ENCODE measurements at regions not wholly inside any gene's neighbourhood (a gene's known extent, or its start where the extent isn't known, plus 50 kb on each side); places are given as distances from the start of the nearest gene placed in this dataset.

DNA sequence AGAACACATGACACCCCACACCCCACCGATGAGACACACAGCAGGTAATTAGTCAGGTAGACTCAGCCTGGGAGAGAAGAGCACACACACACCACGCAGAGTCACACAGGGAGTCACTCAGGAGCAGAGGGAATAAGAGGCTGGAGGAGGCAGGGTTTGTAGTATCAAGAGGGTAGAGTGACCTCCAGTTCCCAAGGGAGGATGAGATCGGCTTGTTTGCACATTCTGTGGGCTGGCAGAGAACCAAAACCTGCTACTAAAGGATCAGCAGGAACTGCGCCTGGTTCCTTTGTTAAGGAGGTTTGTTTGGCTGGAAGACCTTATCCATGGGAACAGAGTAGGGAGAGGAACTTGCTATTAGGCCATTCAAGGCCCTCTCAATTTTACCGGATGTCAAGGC is 281.4 kb upstream of the SLCO3A1 start:
- no peak for DNase-seq
- CTCF ChIA-PET (ENCODE audit: partially characterized antibody), result no interaction called here
- Histone ChIP-seq H3K4me1 (ENCODE audit: insufficient read depth, low read length) (no peaks in the 10 kb centered on the region), H3K27me3 (ENCODE audit: insufficient read depth, low read length) (no peaks in the 10 kb centered on the region), H3K27ac (ENCODE audit: low read depth, low read length) (no peak overlapping the region), H3K9me3 (ENCODE audit: control insufficient read depth in 1 of 2, low read length in 2 of 2) (no peaks in the 10 kb centered on the region), H3K36me3 (ENCODE audit: insufficient read depth, low read length) (no peaks in the 10 kb centered on the region), H3K4me3 (ENCODE audit: low read length in 2 of 2) (no peak overlapping the region)
- Mint-ChIP-seq H3K27me3 (peaks cover 0 to 5% of the 10 kb centered on the region in 2 donors), H3K4me1 (no peaks in the 10 kb centered on the region), H3K36me3 (no peaks in the 10 kb centered on the region), H3K4me3 (no peak overlapping the region), H3K27ac (no peak overlapping the region), H3K9me3 (peaks cover 0 to 3% (median 0%) of the 10 kb centered on the region in 8 donors)
- intact Hi-C loops (cut with micrococcal nuclease), result no loop called here
- POLR2A ChIA-PET (ENCODE audit: partially characterized antibody), result no interaction called here

DNA sequence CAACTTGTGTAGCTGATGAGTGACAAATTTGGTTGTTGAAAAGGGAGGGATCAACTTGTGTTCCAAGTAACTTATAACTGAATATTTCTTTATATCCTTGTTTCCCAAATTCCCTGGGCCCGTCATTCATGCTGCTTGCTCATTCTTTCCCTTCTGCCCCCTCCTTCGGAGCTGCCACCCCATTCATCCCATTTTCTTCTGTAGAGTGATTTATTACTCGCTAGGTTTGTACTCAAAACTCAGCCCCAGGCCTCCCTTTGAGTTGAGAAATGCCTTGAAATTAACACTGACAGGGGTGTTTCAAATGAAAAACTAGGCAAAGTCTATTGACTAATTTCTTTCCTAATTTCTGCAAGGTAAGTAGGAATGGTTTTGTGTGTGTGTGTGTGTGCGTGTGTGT is 277.4 kb upstream of the SLCO3A1 start:
- H3K4me1 Mint-ChIP-seq, result no peaks in the 10 kb centered on the region
- H3K36me3 Mint-ChIP-seq, result no peaks in the 10 kb centered on the region
- peaks cover 0 to 7% (median 0%) of the 10 kb centered on the region in 8 donors for H3K9me3 Mint-ChIP-seq
- Histone ChIP-seq H3K9me3 (ENCODE audit: control insufficient read depth in 1 of 2, low read length in 2 of 2) (no peaks in the 10 kb centered on the region), H3K4me3 (ENCODE audit: low read length in 2 of 2) (no peak overlapping the region), H3K27me3 (ENCODE audit: insufficient read depth, low read length) (no peaks in the 10 kb centered on the region), H3K36me3 (ENCODE audit: insufficient read depth, low read length) (no peaks in the 10 kb centered on the region), H3K27ac (ENCODE audit: low read depth, low read length) (no peak overlapping the region), H3K4me1 (ENCODE audit: insufficient read depth, low read length) (no peaks in the 10 kb centered on the region)
- no peak overlapping the region for H3K27ac Mint-ChIP-seq
- ChIA-PET POLR2A (ENCODE audit: partially characterized antibody) (no interaction called here), CTCF (ENCODE audit: partially characterized antibody) (no interaction called here)
- no peak for DNase-seq
- intact Hi-C loops (cut with micrococcal nuclease), result no loop called here
- no peak overlapping the region for H3K4me3 Mint-ChIP-seq
- H3K27me3 Mint-ChIP-seq, result no peaks in the 10 kb centered on the region

DNA sequence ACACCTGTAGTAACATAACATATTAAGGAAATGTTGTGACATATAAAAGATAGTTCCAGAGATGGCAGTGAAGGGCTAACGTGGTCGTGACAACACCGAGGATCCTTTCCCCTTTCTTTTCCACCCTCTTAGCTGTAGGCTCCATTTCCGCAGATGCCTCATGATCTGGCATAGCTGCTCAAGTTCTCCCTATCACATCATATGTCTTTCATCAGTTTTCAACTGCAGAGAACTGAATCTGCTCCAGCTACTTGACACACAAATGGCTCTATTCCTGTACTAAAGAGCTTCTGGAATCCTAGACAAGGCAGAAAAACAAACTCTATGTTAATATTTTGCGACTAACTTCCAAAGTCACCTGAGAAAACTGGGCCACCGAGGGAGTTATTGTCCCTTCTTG is 275.0 kb upstream of the SLCO3A1 start:
- intact Hi-C loops (cut with micrococcal nuclease), result no loop called here
- peaks cover 0 to 2% of the 10 kb centered on the region in 2 donors for H3K27me3 Mint-ChIP-seq
- ChIA-PET POLR2A (ENCODE audit: partially characterized antibody) (no interaction called here), CTCF (ENCODE audit: partially characterized antibody) (interaction anchor here (1.1 kb wide), 1 partner anchor 126 kb away, joined by 3 read pairs; no protein-coding TSS in a partner anchor)
- H3K4me3 Mint-ChIP-seq, result no peak overlapping the region
- no peaks in the 10 kb centered on the region for H3K36me3 Mint-ChIP-seq
- H3K27ac ChIP-seq (ENCODE audit: low read depth, low read length), result no peak overlapping the region
- peaks cover 0 to 7% (median 0%) of the 10 kb centered on the region in 8 donors for H3K9me3 Mint-ChIP-seq
- DNase-seq, result no peak
- no peaks in the 10 kb centered on the region for H3K9me3 ChIP-seq (ENCODE audit: control insufficient read depth in 1 of 2, low read length in 2 of 2)
- no peak overlapping the region for H3K27ac Mint-ChIP-seq
- H3K4me3 ChIP-seq (ENCODE audit: low read length in 2 of 2), result no peak overlapping the region
- H3K36me3 ChIP-seq (ENCODE audit: insufficient read depth, low read length), result no peaks in the 10 kb centered on the region
- H3K27me3 ChIP-seq (ENCODE audit: insufficient read depth, low read length), result no peaks in the 10 kb centered on the region
- H3K4me1 Mint-ChIP-seq, result no peaks in the 10 kb centered on the region
- H3K4me1 ChIP-seq (ENCODE audit: insufficient read depth, low read length), result no peaks in the 10 kb centered on the region

DNA sequence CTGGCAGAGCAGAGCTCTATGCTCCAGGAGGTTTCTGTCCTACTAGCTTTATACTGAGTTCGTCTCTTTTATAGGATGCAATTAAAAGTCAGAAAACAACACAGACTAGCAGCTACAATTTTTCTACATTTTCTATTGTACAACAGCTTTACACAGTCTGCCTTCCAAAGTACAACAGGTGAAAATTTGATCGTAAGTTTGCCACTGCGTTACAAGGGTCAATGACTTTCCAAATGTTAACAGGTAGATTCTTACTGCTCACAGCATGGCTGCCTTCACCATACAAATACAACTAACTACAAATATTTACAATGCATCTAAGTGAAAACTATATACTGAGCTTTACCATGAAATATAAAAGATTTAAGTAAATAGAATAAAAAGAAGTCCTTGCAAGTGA is 268.6 kb upstream of the SLCO3A1 start:
- no peak for DNase-seq
- no peak overlapping the region for H3K27ac Mint-ChIP-seq
- H3K9me3 Mint-ChIP-seq, result peaks cover 0 to 12% (median 0%) of the 10 kb centered on the region in 8 donors
- H3K4me1 Mint-ChIP-seq, result no peaks in the 10 kb centered on the region
- H3K9me3 ChIP-seq (ENCODE audit: control insufficient read depth in 1 of 2, low read length in 2 of 2), result no peaks in the 10 kb centered on the region
- ChIA-PET CTCF (ENCODE audit: partially characterized antibody) (no interaction called here), POLR2A (ENCODE audit: partially characterized antibody) (no interaction called here)
- peaks cover 2 to 6% of the 10 kb centered on the region in 2 donors for H3K27me3 Mint-ChIP-seq
- H3K4me3 ChIP-seq (ENCODE audit: low read length in 2 of 2), result no peak overlapping the region
- no peaks in the 10 kb centered on the region for H3K27me3 ChIP-seq (ENCODE audit: insufficient read depth, low read length)
- no peaks in the 10 kb centered on the region for H3K36me3 ChIP-seq (ENCODE audit: insufficient read depth, low read length)
- H3K27ac ChIP-seq (ENCODE audit: low read depth, low read length), result no peak overlapping the region
- no peaks in the 10 kb centered on the region for H3K36me3 Mint-ChIP-seq
- H3K4me3 Mint-ChIP-seq, result no peak overlapping the region
- intact Hi-C loops (cut with micrococcal nuclease), result no loop called here
- H3K4me1 ChIP-seq (ENCODE audit: insufficient read depth, low read length), result no peaks in the 10 kb centered on the region

DNA sequence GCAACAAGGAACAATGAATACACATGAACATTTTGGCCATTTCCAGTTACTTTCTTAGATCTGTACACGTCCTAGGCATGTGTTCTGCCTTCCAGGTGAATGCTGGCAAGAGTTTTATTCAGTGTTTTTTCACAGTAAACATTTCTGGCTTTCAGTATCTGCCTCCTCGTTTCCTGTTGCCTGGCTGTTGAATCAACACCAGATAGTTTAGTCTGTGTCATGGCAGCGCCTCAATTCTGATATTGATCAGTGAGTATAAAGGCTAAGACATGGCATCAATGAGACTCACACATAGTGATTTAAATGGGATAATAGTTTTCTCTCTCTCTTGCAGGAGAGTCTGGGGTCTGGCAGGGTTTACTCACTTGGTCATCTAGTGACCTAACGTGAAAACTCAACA is 266.9 kb upstream of the SLCO3A1 start:
- CTCF ChIA-PET (ENCODE audit: partially characterized antibody), result interaction anchor here (1.4 kb wide), 1 partner anchor 286 kb away, joined by 3 read pairs; no protein-coding TSS in a partner anchor
- H3K9me3 ChIP-seq (ENCODE audit: control insufficient read depth in 1 of 2, low read length in 2 of 2), result no peaks in the 10 kb centered on the region
- Mint-ChIP-seq H3K27ac (no peak overlapping the region), H3K4me3 (no peak overlapping the region), H3K4me1 (no peaks in the 10 kb centered on the region), H3K27me3 (peaks cover 2 to 6% of the 10 kb centered on the region in 2 donors), H3K36me3 (no peaks in the 10 kb centered on the region), H3K9me3 (peaks cover 0 to 5% (median 0%) of the 10 kb centered on the region in 8 donors)
- no peak overlapping the region for H3K4me3 ChIP-seq (ENCODE audit: low read length in 2 of 2)
- H3K27me3 ChIP-seq (ENCODE audit: insufficient read depth, low read length), result no peaks in the 10 kb centered on the region
- no peaks in the 10 kb centered on the region for H3K36me3 ChIP-seq (ENCODE audit: insufficient read depth, low read length)
- intact Hi-C loops (cut with micrococcal nuclease), result no loop called here
- no peaks in the 10 kb centered on the region for H3K4me1 ChIP-seq (ENCODE audit: insufficient read depth, low read length)
- POLR2A ChIA-PET (ENCODE audit: partially characterized antibody), result no interaction called here
- no peak for DNase-seq
- H3K27ac ChIP-seq (ENCODE audit: low read depth, low read length), result no peak overlapping the region

DNA sequence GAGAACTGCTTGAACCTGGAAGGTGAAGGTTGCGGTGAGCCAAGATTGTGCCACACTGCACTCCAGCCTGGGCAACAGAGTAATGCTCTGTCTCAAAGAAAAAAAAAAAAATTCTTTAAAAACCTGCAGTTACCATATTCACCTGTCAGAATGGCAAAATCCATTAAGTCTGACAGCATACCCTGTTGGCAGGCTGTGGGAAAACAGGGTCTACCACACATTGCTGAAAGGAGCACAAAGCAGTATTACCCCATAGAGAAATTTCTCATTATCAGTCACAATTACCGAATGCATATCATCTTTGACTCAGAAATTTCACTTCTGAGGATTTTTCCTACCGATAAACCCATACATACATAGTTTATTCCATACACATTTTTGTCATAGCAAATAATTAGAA is 264.1 kb upstream of the SLCO3A1 start:
- H3K27me3 Mint-ChIP-seq, result peaks cover 0 to 5% of the 10 kb centered on the region in 2 donors
- CTCF ChIA-PET (ENCODE audit: partially characterized antibody), result no interaction called here
- POLR2A ChIA-PET (ENCODE audit: partially characterized antibody), result no interaction called here
- H3K36me3 Mint-ChIP-seq, result no peaks in the 10 kb centered on the region
- no peaks in the 10 kb centered on the region for H3K4me1 ChIP-seq (ENCODE audit: insufficient read depth, low read length)
- H3K9me3 Mint-ChIP-seq, result peaks cover 0 to 5% (median 0%) of the 10 kb centered on the region in 8 donors
- no peaks in the 10 kb centered on the region for H3K9me3 ChIP-seq (ENCODE audit: control insufficient read depth in 1 of 2, low read length in 2 of 2)
- no peak overlapping the region for H3K27ac ChIP-seq (ENCODE audit: low read depth, low read length)
- intact Hi-C loops (cut with micrococcal nuclease), result loop anchor here (1.0 kb wide), 1 partner anchor 286 kb away; no protein-coding TSS in a partner anchor
- DNase-seq, result no peak
- peaks cover 5% of the 10 kb centered on the region for H3K27me3 ChIP-seq (ENCODE audit: insufficient read depth, low read length)
- H3K27ac Mint-ChIP-seq, result no peak overlapping the region
- no peak overlapping the region for H3K4me3 ChIP-seq (ENCODE audit: low read length in 2 of 2)
- H3K36me3 ChIP-seq (ENCODE audit: insufficient read depth, low read length), result no peaks in the 10 kb centered on the region
- no peaks in the 10 kb centered on the region for H3K4me1 Mint-ChIP-seq
- no peak overlapping the region for H3K4me3 Mint-ChIP-seq

DNA sequence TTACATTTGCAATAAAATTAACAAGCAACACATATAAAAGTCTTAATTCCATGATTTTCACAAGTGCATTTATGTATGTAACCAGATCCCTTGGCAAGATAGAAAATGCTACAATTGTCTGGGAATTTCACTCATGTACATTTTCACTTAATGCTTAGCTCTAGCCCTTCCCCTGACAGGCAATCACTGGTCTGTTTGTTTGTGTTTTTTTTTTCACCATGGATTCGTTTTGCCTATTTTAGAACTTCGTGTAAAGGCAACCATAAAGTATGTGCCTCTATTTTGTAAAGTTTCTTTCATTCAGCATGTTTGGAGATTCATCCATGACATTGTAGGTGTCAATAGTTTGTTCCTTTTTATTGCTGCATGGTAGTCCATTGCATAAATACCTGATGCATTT is 260.9 kb upstream of the SLCO3A1 start:
- H3K36me3 ChIP-seq (ENCODE audit: insufficient read depth, low read length), result no peaks in the 10 kb centered on the region
- no peak for DNase-seq
- no peaks in the 10 kb centered on the region for H3K9me3 ChIP-seq (ENCODE audit: control insufficient read depth in 1 of 2, low read length in 2 of 2)
- no peaks in the 10 kb centered on the region for H3K4me1 Mint-ChIP-seq
- POLR2A ChIA-PET (ENCODE audit: partially characterized antibody), result no interaction called here
- H3K27ac Mint-ChIP-seq, result peak overlapping the region in 1 of 7 donors; percentile 55
- no peak overlapping the region for H3K4me3 Mint-ChIP-seq
- no peak overlapping the region for H3K27ac ChIP-seq (ENCODE audit: low read depth, low read length)
- H3K27me3 Mint-ChIP-seq, result peaks cover 7 to 11% of the 10 kb centered on the region in 2 donors
- H3K36me3 Mint-ChIP-seq, result no peaks in the 10 kb centered on the region
- no peak overlapping the region for H3K4me3 ChIP-seq (ENCODE audit: low read length in 2 of 2)
- intact Hi-C loops (cut with micrococcal nuclease), result no loop called here
- peaks cover 5% of the 10 kb centered on the region for H3K27me3 ChIP-seq (ENCODE audit: insufficient read depth, low read length)
- CTCF ChIA-PET (ENCODE audit: partially characterized antibody), result no interaction called here
- no peaks in the 10 kb centered on the region for H3K4me1 ChIP-seq (ENCODE audit: insufficient read depth, low read length)
- H3K9me3 Mint-ChIP-seq, result no peaks in the 10 kb centered on the region

DNA sequence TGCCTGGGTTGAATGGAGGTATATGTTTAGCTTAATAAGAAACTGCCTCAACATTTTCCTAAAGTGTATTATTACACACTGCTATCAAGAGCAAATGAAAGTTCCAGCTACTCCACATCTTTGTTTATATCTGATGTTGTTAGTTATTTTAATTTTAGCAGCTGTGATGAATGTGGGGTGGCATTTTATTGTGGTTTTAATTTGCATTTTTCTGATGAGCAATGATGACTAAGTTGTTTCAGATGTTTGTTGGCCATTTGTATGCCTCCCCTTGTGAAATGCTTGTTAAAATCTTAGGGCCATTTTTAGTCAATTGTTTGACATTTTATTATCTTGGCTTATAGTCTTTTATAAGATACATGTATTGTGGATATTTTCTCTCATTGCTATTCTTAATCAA is 260.4 kb upstream of the SLCO3A1 start:
- Mint-ChIP-seq H3K9me3 (no peaks in the 10 kb centered on the region), H3K4me3 (no peak overlapping the region), H3K36me3 (peaks cover 0 to 5% of the 10 kb centered on the region in 2 donors), H3K4me1 (no peaks in the 10 kb centered on the region), H3K27me3 (peaks cover 9 to 16% of the 10 kb centered on the region in 2 donors), H3K27ac (no peak overlapping the region)
- CTCF ChIA-PET (ENCODE audit: partially characterized antibody), result no interaction called here
- Histone ChIP-seq H3K36me3 (ENCODE audit: insufficient read depth, low read length) (no peaks in the 10 kb centered on the region), H3K4me3 (ENCODE audit: low read length in 2 of 2) (no peak overlapping the region), H3K9me3 (ENCODE audit: control insufficient read depth in 1 of 2, low read length in 2 of 2) (no peaks in the 10 kb centered on the region), H3K4me1 (ENCODE audit: insufficient read depth, low read length) (no peaks in the 10 kb centered on the region), H3K27ac (ENCODE audit: low read depth, low read length) (no peak overlapping the region), H3K27me3 (ENCODE audit: insufficient read depth, low read length) (peaks cover 5% of the 10 kb centered on the region)
- intact Hi-C loops (cut with micrococcal nuclease), result no loop called here
- DNase-seq, result no peak
- POLR2A ChIA-PET (ENCODE audit: partially characterized antibody), result no interaction called here

All from CD4-positive, alpha-beta memory T cell (primary cell).